NB4 (cell line): ENCODE measurements at regions not wholly inside any gene's neighbourhood (a gene's known extent, or its start where the extent isn't known, plus 50 kb on each side); places are given as distances from the start of the nearest gene placed in this dataset.

Source experiments
- POLR2A ChIP-seq: IDR thresholded peaks from 2 replicates; pipeline ENCODE4 v1.6.1; 2011; ENCODE audit warnings: mild to moderate bottlenecking; ENCODE audit not compliant: insufficient read length; ENCODE audit errors: extremely low read depth
- TF ChIP-seq, protein P1 (sequence below): IDR thresholded peaks from one replicate; pipeline ENCODE4 v1.5.1; 2012; ENCODE audit warnings: low read depth, low read length

GRCh38 chr12:94867066-94867855, 136.2 kb downstream of the NDUFA12 start:
- TF ChIP-seq, protein P1, sequence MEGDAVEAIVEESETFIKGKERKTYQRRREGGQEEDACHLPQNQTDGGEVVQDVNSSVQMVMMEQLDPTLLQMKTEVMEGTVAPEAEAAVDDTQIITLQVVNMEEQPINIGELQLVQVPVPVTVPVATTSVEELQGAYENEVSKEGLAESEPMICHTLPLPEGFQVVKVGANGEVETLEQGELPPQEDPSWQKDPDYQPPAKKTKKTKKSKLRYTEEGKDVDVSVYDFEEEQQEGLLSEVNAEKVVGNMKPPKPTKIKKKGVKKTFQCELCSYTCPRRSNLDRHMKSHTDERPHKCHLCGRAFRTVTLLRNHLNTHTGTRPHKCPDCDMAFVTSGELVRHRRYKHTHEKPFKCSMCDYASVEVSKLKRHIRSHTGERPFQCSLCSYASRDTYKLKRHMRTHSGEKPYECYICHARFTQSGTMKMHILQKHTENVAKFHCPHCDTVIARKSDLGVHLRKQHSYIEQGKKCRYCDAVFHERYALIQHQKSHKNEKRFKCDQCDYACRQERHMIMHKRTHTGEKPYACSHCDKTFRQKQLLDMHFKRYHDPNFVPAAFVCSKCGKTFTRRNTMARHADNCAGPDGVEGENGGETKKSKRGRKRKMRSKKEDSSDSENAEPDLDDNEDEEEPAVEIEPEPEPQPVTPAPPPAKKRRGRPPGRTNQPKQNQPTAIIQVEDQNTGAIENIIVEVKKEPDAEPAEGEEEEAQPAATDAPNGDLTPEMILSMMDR = no peak
- no peak for TF ChIP-seq POLR2A
